NCI-H526 treated with DMSO at 0.1 percent for 48 hours (cell line): ENCODE measurements at regions not wholly inside any gene's neighbourhood (a gene's known extent, or its start where the extent isn't known, plus 50 kb on each side); places are given as distances from the start of the nearest gene placed in this dataset.
A peak's percentile ranks its signal among the peaks of the same experiment; 100 is the strongest.

Source experiments
- DNase-seq: peaks from one replicate; lab custom pipeline; 2025; lab: John Stamatoyannopoulos, UW

GRCh38 chr10:10310498-10310897, 707.2 kb upstream of the CELF2 start:
- no peak for DNase-seq

- DNase-seq: no peak
Measured at GRCh38 chr10:10311966-10312365, 705.7 kb upstream of the CELF2 start.

- peak; percentile 80 for DNase-seq
Measured at GRCh38 chr10:10313149-10313835, 704.4 kb upstream of the CELF2 start.

GRCh38 chr10:10314626-10315025, 703.0 kb upstream of the CELF2 start:
- no peak for DNase-seq

GRCh38 chr10:10315989-10316388, 701.7 kb upstream of the CELF2 start:
- DNase-seq: no peak

GRCh38 chr10:10317151-10317550, 700.5 kb upstream of the CELF2 start:
- no peak for DNase-seq

- no peak for DNase-seq
Measured at GRCh38 chr10:10318856-10319255, 698.8 kb upstream of the CELF2 start.

- no peak for DNase-seq
Measured at GRCh38 chr10:10320956-10321355, 696.7 kb upstream of the CELF2 start.

GRCh38 chr10:10326116-10326515, 691.6 kb upstream of the CELF2 start:
- DNase-seq: no peak

- no peak for DNase-seq
Measured at GRCh38 chr10:10327934-10328333, 689.7 kb upstream of the CELF2 start.

- DNase-seq: no peak
Measured at GRCh38 chr10:10330418-10330817, 687.3 kb upstream of the CELF2 start.

- no peak for DNase-seq
Measured at GRCh38 chr10:10332786-10333185, 684.9 kb upstream of the CELF2 start.

- DNase-seq: no peak
Measured at GRCh38 chr10:10333622-10334021, 684.0 kb upstream of the CELF2 start.

GRCh38 chr10:10338339-10338738, 679.3 kb upstream of the CELF2 start:
- DNase-seq: no peak

GRCh38 chr10:10346390-10347150, 671.1 kb upstream of the CELF2 start:
- DNase-seq: no peak

GRCh38 chr10:10350050-10350449, 667.6 kb upstream of the CELF2 start:
- no peak for DNase-seq

- DNase-seq: no peak
Measured at GRCh38 chr10:10351451-10351850, 666.2 kb upstream of the CELF2 start.

- no peak for DNase-seq
Measured at GRCh38 chr10:10353326-10353868, 664.3 kb upstream of the CELF2 start.

GRCh38 chr10:10359263-10359662, 658.4 kb upstream of the CELF2 start:
- DNase-seq: no peak

GRCh38 chr10:10361301-10361885, 656.3 kb upstream of the CELF2 start:
- DNase-seq: no peak

- no peak for DNase-seq
Measured at GRCh38 chr10:10362800-10363199, 654.9 kb upstream of the CELF2 start.

GRCh38 chr10:10363217-10363616, 654.5 kb upstream of the CELF2 start:
- DNase-seq: no peak

- no peak for DNase-seq
Measured at GRCh38 chr10:10364902-10365301, 652.8 kb upstream of the CELF2 start.
